Astrocyte (in vitro differentiated cells and primary cell): ENCODE measurements at regions not wholly inside any gene's neighbourhood (a gene's known extent, or its start where the extent isn't known, plus 50 kb on each side); places are given as distances from the start of the nearest gene placed in this dataset.

Experiments used
- DNase-seq: peaks from one replicate; pipeline ENCODE4 v3.0.0-alpha.2; 2010; ENCODE audit warnings: low read depth
- FAIRE-seq: peaks from 2 replicates; lab custom pipeline; 2011; peaks lifted over from hg19 to GRCh38; lab: Jason Lieb, UNC
- H2AFZ ChIP-seq: 2 replicates; pipeline ENCODE4 v1.6.0; 2012; ENCODE audit warnings: low read depth, low read length, inconsistent platforms
- H3K27ac ChIP-seq: 2 replicates; pipeline ENCODE4 v1.5.1; 2011; ENCODE audit warnings: low read depth, low read length, inconsistent platforms
- H3K27me3 ChIP-seq: 2 replicates; pipeline ENCODE4 v1.6.0; 2011; ENCODE audit warnings: low read length, inconsistent platforms; ENCODE audit not compliant: insufficient read depth
- H3K36me3 ChIP-seq: 2 replicates; pipeline ENCODE4 v1.5.1; 2011; ENCODE audit warnings: low read length, inconsistent platforms; ENCODE audit not compliant: insufficient read depth
- H3K4me1 ChIP-seq: 2 replicates; pipeline ENCODE4 v1.5.1; 2011; ENCODE audit warnings: low read length, inconsistent platforms; ENCODE audit not compliant: insufficient read depth
- H3K4me2 ChIP-seq: 2 replicates; pipeline ENCODE4 v1.6.0; 2012; ENCODE audit warnings: low read length, inconsistent platforms
- H3K4me3 ChIP-seq: 2 replicates; pipeline ENCODE4 v1.5.1; 2011; ENCODE audit warnings: low read depth, mild to moderate bottlenecking, low read length, inconsistent platforms; ENCODE audit not compliant: insufficient read depth
- H3K79me2 ChIP-seq: 2 replicates; pipeline ENCODE4 v1.6.0; 2012; ENCODE audit warnings: mild to moderate bottlenecking, low read length, inconsistent platforms; ENCODE audit not compliant: insufficient read depth
- H3K9ac ChIP-seq: 2 replicates; pipeline ENCODE4 v1.6.0; 2012; ENCODE audit warnings: mild to moderate bottlenecking, low read length, inconsistent platforms
- H3K9me3 ChIP-seq: 2 replicates; pipeline ENCODE4 v1.5.1; 2012; ENCODE audit warnings: low read depth, mild to moderate bottlenecking, low read length, inconsistent platforms; ENCODE audit not compliant: insufficient read depth
- H4K20me1 ChIP-seq: 2 replicates; pipeline ENCODE4 v1.6.0; 2012; ENCODE audit warnings: low read length, inconsistent platforms; ENCODE audit not compliant: insufficient read depth
- H3K27ac Mint-ChIP-seq: one replicate; pipeline ENCODE4 v1.8.0; 2021; ENCODE audit warnings: mild to moderate bottlenecking, mixed read lengths; ENCODE audit not compliant: unreplicated experiment
- H3K27me3 Mint-ChIP-seq: one replicate; pipeline ENCODE4 v1.8.0; 2021; ENCODE audit warnings: low read depth, mixed read lengths; ENCODE audit not compliant: unreplicated experiment
- H3K36me3 Mint-ChIP-seq: one replicate; pipeline ENCODE4 v1.8.0; 2021; ENCODE audit warnings: low read depth, mixed read lengths; ENCODE audit not compliant: unreplicated experiment
- H3K4me1 Mint-ChIP-seq: one replicate; pipeline ENCODE4 v1.8.0; 2021; ENCODE audit warnings: low read depth, mixed read lengths; ENCODE audit not compliant: unreplicated experiment
- H3K4me3 Mint-ChIP-seq: one replicate; pipeline ENCODE4 v1.8.0; 2021; ENCODE audit warnings: mild to moderate bottlenecking, moderate library complexity, mixed read lengths; ENCODE audit not compliant: unreplicated experiment
- H3K9me3 Mint-ChIP-seq: one replicate; pipeline ENCODE4 v1.8.0; 2021; ENCODE audit warnings: mild to moderate bottlenecking, mixed read lengths; ENCODE audit not compliant: unreplicated experiment
- EZH2 ChIP-seq: IDR thresholded peaks from 2 replicates; pipeline ENCODE4 v1.6.1; 2012; ENCODE audit warnings: mild to moderate bottlenecking, low read length, inconsistent platforms; ENCODE audit not compliant: insufficient read depth
- TF ChIP-seq, protein P1 (sequence below): IDR thresholded peaks from 2 replicates; pipeline ENCODE4 v1.5.1; 2011; ENCODE audit warnings: low read depth, mild to moderate bottlenecking, inconsistent platforms, low read length, moderate library complexity; ENCODE audit not compliant: insufficient read depth

DNA sequence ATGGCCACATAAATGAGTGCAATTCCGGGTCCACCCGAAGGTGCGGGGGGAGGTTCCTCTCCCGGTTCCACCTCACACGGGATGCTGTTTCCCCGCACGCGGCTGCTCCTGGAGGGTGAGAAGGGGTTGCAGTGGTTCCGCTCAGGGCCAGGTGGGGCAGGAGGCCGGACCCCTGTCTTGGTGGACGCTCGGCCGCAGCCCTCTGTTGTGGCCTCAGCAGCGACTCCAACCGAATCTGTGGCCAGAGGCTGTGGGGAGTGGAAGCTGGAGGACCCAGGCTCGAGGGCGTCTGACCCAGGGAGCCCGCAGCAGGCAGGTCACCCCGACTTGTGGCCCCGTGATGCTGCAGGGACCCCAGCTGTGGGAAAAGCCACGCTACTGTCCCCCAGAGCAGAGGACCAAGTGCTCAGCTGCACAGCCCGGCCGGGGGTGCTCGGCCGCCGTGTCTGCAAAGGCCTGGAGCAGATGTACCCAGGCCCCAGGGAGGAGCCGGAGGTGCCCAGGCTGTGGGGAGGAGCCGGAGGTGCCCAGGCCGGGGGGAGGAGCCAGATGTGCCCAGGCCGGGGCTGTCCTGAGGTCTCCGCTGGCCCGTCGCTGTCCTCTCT lies 83.9 kb downstream of the RTP5 start:
- peaks cover 1% of the 10 kb centered on the region for H3K36me3 Mint-ChIP-seq
- H3K27me3 Mint-ChIP-seq = peaks cover 63% of the 10 kb centered on the region
- TF ChIP-seq EZH2 = no peak
- TF ChIP-seq, protein P1, sequence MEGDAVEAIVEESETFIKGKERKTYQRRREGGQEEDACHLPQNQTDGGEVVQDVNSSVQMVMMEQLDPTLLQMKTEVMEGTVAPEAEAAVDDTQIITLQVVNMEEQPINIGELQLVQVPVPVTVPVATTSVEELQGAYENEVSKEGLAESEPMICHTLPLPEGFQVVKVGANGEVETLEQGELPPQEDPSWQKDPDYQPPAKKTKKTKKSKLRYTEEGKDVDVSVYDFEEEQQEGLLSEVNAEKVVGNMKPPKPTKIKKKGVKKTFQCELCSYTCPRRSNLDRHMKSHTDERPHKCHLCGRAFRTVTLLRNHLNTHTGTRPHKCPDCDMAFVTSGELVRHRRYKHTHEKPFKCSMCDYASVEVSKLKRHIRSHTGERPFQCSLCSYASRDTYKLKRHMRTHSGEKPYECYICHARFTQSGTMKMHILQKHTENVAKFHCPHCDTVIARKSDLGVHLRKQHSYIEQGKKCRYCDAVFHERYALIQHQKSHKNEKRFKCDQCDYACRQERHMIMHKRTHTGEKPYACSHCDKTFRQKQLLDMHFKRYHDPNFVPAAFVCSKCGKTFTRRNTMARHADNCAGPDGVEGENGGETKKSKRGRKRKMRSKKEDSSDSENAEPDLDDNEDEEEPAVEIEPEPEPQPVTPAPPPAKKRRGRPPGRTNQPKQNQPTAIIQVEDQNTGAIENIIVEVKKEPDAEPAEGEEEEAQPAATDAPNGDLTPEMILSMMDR = no peak

DNA sequence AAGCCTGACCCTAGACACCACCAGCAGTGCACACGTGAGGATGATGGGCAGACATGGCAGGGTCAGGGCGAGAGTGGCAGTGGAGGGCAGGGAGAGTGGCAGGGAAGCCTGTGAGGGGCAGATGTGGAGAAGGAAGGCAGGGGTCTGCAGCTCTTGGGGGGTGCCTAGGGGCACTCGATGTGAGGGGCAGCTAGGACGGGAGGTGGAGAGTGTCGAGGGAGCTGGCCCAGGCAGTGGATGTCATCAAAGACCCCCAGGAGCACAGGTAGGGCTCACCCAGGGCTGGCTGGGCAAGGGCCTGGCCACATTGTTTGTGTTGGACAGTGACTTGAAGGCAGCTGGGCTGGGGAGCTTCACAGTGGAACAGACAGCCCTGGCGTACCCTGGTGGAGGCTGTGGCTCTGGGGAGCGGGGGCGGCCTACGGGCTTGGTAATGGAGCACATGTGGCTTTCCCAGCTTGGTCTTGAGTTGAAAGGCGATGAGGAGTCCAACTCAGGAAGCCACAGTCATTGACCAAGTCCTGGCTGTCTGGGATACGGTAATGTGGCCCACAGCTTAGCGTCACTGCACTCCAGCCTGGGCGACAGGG lies 87.1 kb downstream of the RTP5 start:
- Mint-ChIP-seq H3K27ac (no peak overlapping the region), H3K4me1 (no peaks in the 10 kb centered on the region), H3K27me3 (peaks cover 68% of the 10 kb centered on the region), H3K4me3 (no peak overlapping the region), H3K36me3 (peaks cover 1% of the 10 kb centered on the region), H3K9me3 (peaks cover 5% of the 10 kb centered on the region)
- H3K27me3 ChIP-seq = peaks cover 36% of the 10 kb centered on the region
- no peaks in the 10 kb centered on the region for H3K4me1 ChIP-seq
- no peak overlapping the region for H3K27ac ChIP-seq
- no peaks in the 10 kb centered on the region for H3K79me2 ChIP-seq
- TF ChIP-seq EZH2 = no peak
- TF ChIP-seq, protein P1 = no peak
- no peaks in the 10 kb centered on the region for H3K9me3 ChIP-seq
- no peaks in the 10 kb centered on the region for H4K20me1 ChIP-seq
- no peak overlapping the region for H3K4me3 ChIP-seq
- no peak for FAIRE-seq
- H2AFZ ChIP-seq = no peak overlapping the region
- H3K36me3 ChIP-seq = no peaks in the 10 kb centered on the region
- no peak overlapping the region for H3K9ac ChIP-seq
- no peak for DNase-seq
- H3K4me2 ChIP-seq = no peak overlapping the region

More for the DNA sequence above, 83.9 kb downstream of the RTP5 start:
- Histone ChIP-seq H3K79me2 (no peaks in the 10 kb centered on the region), H3K27ac (no peak overlapping the region), H3K4me1 (no peaks in the 10 kb centered on the region), H3K4me3 (no peak overlapping the region), H3K27me3 (peaks cover 26% of the 10 kb centered on the region), H2AFZ (no peak overlapping the region), H3K9ac (no peak overlapping the region), H4K20me1 (peaks cover 8% of the 10 kb centered on the region), H3K36me3 (no peaks in the 10 kb centered on the region), H3K4me2 (no peak overlapping the region), H3K9me3 (no peaks in the 10 kb centered on the region)
- H3K9me3 Mint-ChIP-seq = peaks cover 5% of the 10 kb centered on the region
- FAIRE-seq (no peak), DNase-seq (no peak)
- no peak overlapping the region for H3K4me3 Mint-ChIP-seq
- H3K27ac Mint-ChIP-seq = no peak overlapping the region
- H3K4me1 Mint-ChIP-seq = no peaks in the 10 kb centered on the region

DNA sequence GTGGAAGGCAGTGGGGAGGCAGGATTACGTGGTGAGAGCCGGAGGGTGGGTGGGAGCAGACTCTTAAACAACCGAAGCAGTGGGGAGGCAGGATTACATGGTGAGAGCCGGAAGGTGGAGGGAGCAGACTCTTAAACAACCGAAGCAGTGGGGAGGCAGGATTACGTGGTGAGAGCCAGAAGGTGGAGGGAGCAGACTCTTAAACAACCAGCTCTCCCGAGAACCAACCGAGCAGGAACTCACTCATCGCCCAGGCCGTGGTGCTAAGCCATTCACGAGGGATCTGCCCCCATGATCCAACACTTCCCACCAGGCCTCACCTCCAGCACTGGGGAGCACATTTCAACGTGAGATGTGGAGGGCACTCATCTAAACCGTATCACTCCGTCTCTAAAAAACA lies 87.7 kb downstream of the RTP5 start:
- no peak overlapping the region for H3K27ac ChIP-seq
- Mint-ChIP-seq H3K36me3 (peaks cover 1% of the 10 kb centered on the region), H3K9me3 (peaks cover 5% of the 10 kb centered on the region), H3K27me3 (peaks cover 65% of the 10 kb centered on the region), H3K27ac (no peak overlapping the region), H3K4me3 (no peak overlapping the region), H3K4me1 (no peaks in the 10 kb centered on the region)
- peaks cover 36% of the 10 kb centered on the region for H3K27me3 ChIP-seq
- H3K4me1 ChIP-seq = no peaks in the 10 kb centered on the region
- no peak overlapping the region for H3K4me3 ChIP-seq
- TF ChIP-seq, protein P1 = no peak
- no peak for TF ChIP-seq EZH2
- H4K20me1 ChIP-seq = no peaks in the 10 kb centered on the region
- H2AFZ ChIP-seq = no peak overlapping the region
- no peaks in the 10 kb centered on the region for H3K79me2 ChIP-seq
- H3K4me2 ChIP-seq = no peak overlapping the region
- DNase-seq (no peak), FAIRE-seq (no peak)
- no peaks in the 10 kb centered on the region for H3K9me3 ChIP-seq
- no peak overlapping the region for H3K9ac ChIP-seq
- H3K36me3 ChIP-seq = no peaks in the 10 kb centered on the region
